RWPE1 (cell line): ENCODE measurements at regions not wholly inside any gene's neighbourhood (a gene's known extent, or its start where the extent isn't known, plus 50 kb on each side); places are given as distances from the start of the nearest gene placed in this dataset.
"Not testable (repeated sequence)": the region's sequence is repeated elsewhere in the genome, so short reads cannot be mapped to it uniquely, and the experiment has no call there.

Experiments used
- CTCF ChIA-PET: fragments of 350-600 bp; sonication (Branson Sonifier 250); formaldehyde crosslinking; extraction: SDS; loops from one replicate; lab custom pipeline; 2021; lab: Yijun Ruan, JAX
- POLR2A ChIA-PET: fragments of 400-600 bp; formaldehyde crosslinking; extraction: SDS; loops from one replicate; lab custom pipeline; 2020; ENCODE audit warnings: antibody characterized with exemption; ENCODE audit not compliant: low non-redundant PET; lab: Yijun Ruan, JAX
- DNase-seq: peaks from one replicate; pipeline ENCODE4 v3.0.0; 2012; ENCODE audit warnings: low spot score
- H3K27ac ChIP-seq: fragments of 450-650 bp; 2 replicates; pipeline ENCODE4 v1.5.1; 2017
- TF ChIP-seq, protein P1 (sequence below): fragments of 450-650 bp; conservative IDR thresholded peaks from 2 replicates; pipeline ENCODE4 v1.5.1; 2017; ENCODE audit warnings: low read depth, mild to moderate bottlenecking

DNA sequence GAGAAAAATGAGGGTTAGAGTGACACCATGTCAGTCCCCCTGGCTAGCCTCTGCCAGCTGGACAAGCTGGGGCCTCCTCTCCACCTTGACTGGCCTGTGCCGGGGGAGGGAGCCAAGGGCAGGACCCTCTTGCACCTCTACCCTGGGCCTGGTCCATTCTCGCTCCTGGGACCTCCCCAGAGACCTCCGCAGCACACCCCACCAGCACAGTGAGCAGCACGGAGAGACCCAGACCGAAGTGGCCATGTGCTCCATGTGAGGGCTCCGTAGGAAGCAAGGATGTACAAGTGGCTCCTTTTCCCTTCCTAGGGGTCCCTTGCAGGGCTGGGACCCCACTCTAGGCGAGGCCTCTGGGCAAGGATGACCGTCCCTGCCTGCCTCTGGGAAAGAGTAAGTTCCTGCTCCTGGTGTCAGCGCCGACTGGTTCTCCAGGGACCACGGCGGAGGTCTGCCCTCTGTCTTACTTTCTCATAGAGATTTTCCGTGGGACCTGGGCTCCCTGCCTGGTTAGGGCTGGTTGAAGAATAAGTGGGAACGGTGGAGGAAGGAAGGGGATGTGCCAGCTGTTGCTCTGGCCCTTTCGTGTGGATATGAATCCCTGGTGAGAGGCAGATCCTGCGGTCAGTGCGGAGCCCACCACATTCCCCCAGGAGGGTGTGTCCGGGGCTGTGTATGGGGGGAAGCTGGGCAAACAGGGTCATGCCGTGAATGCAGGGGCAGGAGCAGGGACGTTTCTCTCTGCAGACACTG, 124.2 kb downstream of the METRNL start:
- DNase-seq: no peak
- CTCF ChIA-PET: no interaction called here
- TF ChIP-seq, protein P1, sequence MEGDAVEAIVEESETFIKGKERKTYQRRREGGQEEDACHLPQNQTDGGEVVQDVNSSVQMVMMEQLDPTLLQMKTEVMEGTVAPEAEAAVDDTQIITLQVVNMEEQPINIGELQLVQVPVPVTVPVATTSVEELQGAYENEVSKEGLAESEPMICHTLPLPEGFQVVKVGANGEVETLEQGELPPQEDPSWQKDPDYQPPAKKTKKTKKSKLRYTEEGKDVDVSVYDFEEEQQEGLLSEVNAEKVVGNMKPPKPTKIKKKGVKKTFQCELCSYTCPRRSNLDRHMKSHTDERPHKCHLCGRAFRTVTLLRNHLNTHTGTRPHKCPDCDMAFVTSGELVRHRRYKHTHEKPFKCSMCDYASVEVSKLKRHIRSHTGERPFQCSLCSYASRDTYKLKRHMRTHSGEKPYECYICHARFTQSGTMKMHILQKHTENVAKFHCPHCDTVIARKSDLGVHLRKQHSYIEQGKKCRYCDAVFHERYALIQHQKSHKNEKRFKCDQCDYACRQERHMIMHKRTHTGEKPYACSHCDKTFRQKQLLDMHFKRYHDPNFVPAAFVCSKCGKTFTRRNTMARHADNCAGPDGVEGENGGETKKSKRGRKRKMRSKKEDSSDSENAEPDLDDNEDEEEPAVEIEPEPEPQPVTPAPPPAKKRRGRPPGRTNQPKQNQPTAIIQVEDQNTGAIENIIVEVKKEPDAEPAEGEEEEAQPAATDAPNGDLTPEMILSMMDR: no peak
- H3K27ac ChIP-seq: peak overlapping the region; percentile 77
- POLR2A ChIA-PET: no interaction called here

DNA sequence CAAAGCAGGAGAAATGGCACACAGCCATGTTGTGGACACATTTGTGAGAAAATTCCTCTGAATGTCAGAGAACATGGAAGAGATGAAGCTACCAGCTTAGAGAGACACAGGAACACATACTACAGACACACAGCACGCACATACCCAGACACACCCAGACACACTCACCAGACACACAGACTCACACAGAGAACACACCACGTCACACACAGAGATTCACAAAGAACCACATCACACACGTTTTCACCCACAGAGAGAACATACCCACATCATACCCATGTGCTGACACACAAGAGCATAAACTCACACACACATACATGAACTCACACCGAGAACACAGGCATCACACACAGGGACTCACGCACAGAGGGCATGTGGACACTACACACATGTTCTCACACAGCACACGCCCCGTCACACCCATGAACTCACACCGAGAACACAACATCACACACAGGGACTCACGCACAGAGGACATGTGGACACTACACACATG, 124.9 kb downstream of the METRNL start:
- POLR2A ChIA-PET: no interaction called here
- CTCF ChIA-PET: no interaction called here
- TF ChIP-seq, protein P1: no peak
- no peak for DNase-seq
- H3K27ac ChIP-seq: peak overlapping the region; percentile 77

DNA sequence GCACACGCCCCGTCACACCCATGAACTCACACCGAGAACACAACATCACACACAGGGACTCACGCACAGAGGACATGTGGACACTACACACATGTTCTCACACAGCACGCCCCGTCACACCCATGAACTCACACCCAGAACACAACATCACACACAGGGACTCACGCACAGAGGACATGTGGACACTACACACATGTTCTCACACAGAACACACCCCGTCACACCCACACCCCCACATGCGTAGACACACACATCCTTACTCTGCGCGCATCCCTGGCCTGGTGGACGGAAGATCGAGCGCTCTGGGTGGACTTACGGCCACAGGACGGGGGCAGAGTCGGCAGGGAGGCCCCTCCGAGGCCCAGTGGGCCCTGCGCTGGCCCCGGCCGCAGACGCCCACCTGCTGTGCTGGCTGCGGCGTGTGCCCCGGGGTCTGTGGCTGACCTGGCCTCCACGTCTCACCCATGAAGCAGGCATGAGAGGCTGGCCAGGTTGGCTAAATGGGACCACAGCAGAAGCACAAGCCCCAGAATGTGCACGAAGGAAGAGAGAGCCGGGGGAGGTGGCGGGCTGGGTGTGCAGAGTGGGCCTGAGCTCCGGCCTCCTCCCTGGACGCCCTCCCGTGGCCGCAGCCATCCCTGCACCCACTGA, 125.5 kb downstream of the METRNL start:
- POLR2A ChIA-PET, DNase-seq, CTCF ChIA-PET, H3K27ac ChIP-seq: not testable (repeated sequence)

DNA sequence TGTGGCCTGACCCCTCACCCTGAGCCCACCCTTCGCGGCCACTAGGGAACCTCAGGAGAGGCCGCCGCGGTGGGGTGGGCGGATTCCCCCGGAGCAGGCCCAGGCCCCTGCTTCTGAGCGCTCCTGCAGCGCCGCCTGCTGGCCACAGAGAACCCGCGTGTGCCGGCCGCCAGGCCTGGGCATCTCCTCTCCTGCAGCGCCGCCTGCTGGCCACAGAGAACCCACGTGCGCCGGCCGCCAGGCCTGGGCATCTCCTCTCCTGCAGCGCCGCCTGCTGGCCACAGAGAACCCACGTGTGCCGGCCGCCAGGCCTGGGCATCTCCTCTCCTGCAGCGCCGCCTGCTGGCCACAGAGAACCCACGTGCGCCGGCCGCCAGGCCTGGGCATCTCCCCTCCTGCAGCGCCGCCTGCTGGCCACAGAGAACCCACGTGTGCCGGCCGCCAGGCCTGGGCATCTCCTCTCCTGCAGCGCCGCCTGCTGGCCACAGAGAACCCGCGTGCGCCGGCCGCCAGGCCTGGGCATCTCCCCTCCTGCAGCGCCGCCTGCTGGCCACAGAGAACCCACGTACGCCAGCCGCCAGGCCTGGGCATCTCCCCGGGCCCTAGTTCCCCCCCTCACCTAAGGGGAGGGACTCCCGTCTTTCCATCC, 126.1 kb downstream of the METRNL start:
- TF ChIP-seq, protein P1: peak; percentile 27
- POLR2A ChIA-PET, CTCF ChIA-PET, H3K27ac ChIP-seq, DNase-seq: not testable (repeated sequence)

DNA sequence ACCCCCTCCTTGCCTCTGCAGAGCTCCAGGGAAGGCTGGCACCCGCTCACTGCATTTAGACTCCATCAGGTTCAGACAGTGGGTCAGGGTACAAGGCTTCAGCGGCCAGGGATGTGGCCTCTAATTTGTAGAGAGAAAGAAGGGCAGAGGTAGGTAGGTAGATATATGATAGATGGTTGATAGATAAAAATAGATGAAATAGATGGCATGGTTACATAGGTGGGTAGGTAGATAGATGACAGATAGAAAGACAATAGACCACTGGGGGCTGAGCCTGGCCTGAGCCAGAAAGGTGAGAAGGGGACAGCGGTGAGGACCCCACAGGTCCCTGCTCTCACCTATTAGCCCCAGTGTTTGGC, 126.6 kb downstream of the METRNL start:
- CTCF ChIA-PET, H3K27ac ChIP-seq, POLR2A ChIA-PET, DNase-seq: not testable (repeated sequence)

DNA sequence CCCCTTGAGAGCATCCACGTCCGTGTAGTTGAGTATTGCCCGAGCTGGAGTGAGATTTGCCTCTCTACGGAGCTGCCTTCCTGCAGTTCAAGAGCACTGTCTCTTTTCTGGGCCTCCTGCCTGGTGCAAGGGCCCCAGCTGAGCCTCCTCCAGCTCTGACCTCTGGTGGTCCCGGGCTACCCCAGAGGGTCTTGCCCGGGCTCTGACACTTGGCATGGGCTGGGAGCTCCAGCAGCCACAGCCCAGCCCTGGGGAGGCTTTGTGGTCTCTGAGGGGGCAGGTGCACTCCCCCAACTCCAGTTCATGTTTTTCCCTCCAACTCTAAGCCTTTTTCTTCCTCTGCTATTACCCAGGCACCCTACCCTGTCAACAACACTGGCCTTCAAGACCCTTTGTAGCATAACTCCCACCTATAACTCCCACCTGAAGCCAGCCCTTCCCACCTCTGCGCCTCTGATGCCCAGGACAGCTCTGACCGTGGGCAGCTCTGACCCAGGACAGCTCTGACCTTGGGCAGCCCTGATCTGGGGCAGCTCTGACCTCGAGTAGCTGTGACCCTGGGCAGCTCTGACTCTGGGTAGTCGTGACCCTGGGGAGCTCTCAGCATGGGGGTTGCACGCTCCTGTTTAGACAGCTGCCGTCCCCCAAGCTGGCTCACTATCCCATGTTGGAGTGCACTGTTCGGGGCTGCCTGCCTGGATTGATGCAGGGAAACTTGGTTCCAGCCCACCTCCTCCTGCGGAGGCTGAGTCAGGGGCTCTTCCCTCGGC, 127.6 kb downstream of the METRNL start:
- POLR2A ChIA-PET, CTCF ChIA-PET, H3K27ac ChIP-seq: not testable (repeated sequence)

DNA sequence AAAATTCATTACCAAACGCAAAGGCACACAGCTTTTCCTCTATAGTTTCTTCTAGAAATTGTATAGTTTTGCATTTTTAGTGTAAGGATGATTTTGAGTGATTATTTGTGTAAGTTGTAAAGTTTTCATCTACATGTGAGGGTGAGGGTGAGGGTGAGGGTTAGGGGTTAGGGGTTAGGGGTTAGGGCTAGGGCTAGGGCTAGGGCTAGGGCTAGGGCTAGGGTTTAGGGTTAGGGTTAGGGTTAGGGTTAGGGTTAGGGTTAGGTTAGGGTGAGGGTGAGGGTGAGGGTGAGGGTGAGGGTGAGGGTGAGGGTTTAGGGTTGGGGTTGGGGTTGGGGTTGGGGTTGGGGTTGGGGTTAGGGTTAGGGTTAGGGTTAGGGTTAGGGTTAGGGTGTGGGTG, 167.6 kb downstream of the METRNL start:
- DNase-seq, POLR2A ChIA-PET, H3K27ac ChIP-seq, CTCF ChIA-PET: not testable (repeated sequence)

More for the DNA sequence above, 127.6 kb downstream of the METRNL start:
- not testable (repeated sequence) for DNase-seq
